ENCODE measurements at regions not wholly inside any gene's neighbourhood (a gene's known extent, or its start where the extent isn't known, plus 50 kb on each side); places are given as distances from the start of the nearest gene placed in this dataset.
"Not testable (repeated sequence)": the region's sequence is repeated elsewhere in the genome, so short reads cannot be mapped to it uniquely, and the experiment has no call there.

DNA sequence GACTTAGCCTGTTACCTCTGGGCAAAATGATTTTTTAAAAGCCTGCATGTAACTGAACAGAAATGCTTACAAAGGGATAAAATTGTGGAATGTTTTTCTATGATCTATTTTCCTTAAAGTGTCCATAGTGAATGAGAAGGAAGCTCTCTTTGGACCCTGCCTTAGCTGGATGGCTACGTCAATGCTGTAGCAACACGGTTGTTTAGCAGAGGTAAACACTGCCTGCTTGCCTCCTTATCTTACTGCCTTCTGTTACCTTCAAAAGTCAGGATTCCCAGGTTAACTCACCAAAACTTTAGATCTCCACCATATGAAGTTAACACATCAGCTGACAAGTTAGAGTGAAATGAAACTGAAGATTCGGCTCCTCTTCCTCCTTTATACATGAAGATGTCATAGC lies 402.6 kb downstream of the SAMD5 start:
- no peak for DNase-seq (ENCODE audit: low spot score)

DNA sequence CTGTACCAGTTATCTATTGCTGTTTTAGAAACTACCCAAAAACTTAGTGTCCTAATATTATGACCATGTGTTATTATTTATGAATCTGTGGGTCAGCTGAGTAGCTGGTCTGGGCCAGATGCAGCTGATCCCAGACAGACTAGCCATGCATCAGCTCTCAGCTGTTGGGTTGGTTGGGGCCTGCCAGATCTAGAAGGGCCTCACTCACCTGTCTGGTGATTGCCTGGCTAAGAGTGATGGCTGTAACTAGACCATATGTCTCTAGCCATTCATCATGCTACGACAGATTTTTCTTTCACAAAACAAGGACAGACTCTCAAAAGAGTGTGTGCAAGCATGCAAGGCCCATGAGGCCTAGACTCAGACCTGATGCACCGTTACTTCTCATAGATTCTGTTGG lies 403.2 kb downstream of the SAMD5 start:
- no peak for DNase-seq (ENCODE audit: low spot score)

DNA sequence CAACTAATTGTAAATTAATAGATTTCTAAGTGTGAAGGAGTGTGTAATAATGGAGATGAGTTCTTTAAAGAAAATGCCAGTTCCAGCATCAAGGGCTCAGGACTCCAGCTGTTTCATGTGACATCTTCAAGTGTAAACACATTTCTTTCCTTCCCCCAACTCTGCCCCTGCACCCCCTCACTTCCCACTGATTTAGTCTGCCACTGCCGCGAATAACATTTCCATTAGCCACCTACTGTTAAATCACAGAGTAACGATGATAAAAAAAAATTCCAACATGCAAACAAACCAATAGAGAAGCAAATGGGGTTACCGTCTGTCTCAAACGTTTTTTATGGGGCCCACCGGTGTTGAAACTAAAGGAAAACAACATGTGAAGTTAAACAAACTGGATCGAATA lies 414.3 kb downstream of the SAMD5 start:
- no peak for DNase-seq (ENCODE audit: low spot score)

DNA sequence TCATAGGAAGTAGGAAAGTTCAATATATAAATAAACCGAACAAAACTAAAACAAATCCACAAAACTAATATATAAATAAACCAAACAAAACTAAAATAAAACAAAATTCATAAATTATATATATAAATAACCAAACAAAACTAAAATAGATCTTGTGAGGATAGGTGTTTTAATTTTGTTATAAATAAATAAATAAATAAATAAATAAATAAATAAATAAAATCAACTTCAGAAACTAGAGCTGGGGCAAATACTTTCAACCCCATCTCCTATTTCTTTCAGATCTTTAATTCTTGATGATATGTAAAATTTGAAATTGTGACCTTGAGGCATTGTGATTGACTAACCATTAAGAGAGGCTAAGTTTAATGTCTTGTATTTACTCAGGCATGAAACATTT lies 416.1 kb downstream of the SAMD5 start:
- DNase-seq (ENCODE audit: low spot score), result no peak

DNA sequence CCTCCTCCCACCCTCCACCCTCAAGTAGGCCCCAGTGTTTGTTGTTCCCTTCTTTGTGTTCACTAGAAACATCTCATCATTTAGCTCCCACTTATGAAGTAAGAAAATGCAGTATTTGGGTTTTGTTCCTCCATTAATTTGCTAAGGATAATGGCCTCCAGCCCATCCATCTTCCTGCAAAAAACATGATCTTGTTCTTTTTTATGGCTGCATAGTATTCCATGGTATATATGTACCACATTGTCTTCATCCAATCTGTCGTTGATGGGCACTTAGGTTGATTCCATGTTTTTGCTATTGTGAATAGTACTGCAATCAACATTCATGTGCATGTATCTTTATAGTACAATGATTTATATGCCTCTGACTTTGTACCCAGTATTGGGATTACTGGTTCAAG lies 416.8 kb upstream of the SASH1 start:
- no peak for DNase-seq (ENCODE audit: low spot score)

DNA sequence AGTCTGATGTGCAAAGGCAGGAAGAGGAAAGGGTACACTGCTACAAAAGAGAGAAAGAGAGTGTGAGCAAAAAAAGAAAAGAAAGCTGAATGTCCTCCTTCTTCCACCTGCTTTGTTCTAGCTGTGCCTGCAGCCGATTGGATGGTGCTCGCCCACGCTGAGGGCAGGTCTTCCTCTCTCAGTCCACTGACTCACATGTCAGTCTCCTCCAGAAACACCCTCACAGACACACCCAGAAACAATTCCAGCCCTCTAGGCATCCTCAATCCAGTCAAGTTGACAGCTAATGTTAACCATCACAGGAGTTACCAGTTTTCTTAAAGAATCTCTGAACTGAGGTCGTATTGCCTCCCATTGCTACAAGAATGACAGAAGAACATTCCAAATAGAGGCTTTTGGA lies 411.9 kb upstream of the SASH1 start:
- DNase-seq (ENCODE audit: low spot score), result peak; percentile 30

DNA sequence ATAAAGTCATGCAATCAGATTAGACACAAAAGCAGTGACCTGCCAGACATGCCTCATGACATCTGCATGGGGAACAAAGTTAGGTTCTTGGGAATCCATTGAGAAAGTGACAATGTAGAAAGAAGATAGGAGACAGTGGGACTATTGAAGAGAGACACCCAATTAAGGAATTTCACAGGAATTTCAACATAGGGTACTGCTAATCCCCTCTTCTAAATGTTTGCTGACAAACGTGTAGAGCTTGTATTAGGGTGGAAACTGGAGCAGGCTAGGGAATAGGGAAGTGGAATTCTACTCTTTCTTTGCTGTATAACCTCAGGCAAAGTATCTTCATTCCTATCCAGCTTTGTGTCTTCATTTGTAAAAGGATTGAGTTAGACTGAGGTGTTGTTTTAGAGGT lies 409.4 kb upstream of the SASH1 start:
- no peak for DNase-seq (ENCODE audit: low spot score)

DNA sequence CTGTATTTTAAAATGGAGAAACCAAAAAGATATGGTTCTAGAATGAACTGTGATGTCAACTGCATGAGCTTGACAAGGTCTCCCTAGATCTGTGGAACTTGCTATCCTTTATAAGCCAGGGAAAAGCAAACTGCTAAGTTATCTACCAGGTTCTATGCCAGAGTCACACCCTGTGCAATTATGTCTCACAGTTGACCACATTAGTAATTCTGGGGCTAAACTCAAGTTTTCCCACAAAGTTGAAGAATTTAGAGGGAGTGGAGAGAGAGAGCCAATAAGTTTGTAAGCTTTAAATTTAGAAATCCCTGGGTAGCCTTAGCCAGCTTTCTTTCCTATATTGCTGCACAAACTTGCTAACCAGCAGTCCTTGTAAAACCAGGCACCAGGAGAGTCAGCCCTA lies 407.0 kb upstream of the SASH1 start:
- no peak for DNase-seq (ENCODE audit: low spot score)

DNA sequence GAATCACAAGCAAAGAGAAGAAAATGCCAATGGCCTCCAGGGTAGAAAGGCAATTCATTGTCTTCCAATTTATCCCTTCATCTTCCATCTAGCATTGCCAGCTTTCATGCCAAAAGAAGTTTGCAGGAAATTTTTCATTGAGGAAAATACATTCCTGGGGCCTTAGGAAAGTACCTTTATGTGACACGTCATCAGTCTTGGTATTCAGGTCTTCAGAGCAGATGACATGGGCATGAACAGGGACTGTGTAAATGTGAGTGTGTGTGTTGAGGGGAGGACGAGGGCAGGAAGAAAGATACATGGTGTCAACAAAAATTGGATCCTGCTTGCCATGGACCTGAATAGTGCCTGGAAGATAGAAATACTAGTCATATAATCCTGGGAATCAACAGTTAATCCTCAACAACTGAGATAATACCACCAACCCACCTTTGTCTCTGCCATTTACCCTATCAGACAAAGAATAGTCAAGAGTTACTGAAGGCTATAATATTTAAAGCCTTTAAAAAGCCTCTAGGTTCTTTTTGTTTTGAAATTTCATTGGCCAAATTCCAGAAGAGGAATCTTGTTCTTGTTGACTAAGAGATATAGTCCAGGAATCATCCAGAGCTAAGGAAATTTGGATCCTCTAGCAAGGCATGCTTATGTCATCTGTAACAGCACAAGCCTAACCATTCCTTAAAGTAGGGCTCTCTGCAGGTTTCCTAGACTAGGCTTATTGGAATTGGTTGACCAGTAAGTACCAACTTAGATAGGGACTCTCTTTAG lies 405.8 kb upstream of the SASH1 start:
- DNase-seq (ENCODE audit: low spot score), result no peak

DNA sequence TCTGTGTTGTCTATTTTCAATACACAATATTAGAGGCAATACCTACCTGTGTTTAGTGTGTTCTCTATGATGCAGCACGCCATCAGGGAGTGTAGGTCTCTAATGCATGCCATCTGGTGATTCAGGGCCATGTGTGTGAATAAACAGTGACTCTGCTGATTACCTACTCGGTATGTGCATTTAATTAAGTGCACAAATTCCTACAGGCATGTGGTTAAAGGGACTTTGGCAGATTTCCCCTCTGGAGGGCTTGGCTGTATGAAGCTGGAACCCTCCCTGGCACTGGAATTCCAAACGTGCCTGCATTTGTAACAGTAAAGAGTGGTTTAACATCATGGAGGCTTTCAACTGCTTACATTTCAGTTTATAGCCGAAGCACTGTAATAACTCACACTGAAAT lies 401.5 kb upstream of the SASH1 start:
- peak; percentile 38 for DNase-seq (ENCODE audit: low spot score)

DNA sequence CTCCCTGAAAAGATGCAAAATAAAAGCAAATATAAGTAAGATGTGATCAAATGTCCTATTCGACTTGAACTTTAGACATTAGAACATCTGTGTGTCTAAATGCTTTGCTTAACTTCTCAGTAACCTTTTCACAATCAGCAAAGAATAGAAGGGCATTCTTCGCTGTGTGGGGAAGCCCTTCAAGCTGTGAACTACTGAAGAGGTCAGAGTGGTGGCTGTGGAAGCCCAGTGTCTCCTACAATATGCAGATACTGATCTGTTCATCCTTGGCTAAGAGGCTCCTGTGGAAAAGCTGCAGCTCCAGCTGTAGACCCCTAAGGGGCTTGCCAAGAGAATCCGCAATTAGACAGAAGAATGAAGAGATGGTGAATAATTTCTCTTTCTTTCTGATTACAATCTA lies 400.3 kb upstream of the SASH1 start:
- no peak for DNase-seq (ENCODE audit: low spot score)

DNA sequence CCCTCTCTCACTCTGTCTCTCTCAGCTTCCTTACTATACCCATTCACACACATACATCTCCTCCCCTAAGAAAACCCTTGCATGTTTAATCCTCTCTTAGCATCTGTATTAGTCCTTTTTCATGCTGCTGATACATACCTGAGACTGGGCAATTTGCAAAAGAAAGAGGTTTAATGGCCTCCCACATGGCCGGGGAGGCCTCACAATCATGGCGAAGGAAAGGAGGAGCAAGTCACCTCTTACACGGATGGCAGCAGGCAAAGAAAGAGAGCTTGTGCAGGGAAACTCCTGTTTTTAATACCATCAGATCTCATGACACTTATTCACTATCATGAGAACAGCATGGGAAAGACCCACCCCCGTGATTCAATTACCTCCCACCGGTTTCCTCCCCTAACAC lies 398.5 kb upstream of the SASH1 start:
- no peak for DNase-seq (ENCODE audit: low spot score)

DNA sequence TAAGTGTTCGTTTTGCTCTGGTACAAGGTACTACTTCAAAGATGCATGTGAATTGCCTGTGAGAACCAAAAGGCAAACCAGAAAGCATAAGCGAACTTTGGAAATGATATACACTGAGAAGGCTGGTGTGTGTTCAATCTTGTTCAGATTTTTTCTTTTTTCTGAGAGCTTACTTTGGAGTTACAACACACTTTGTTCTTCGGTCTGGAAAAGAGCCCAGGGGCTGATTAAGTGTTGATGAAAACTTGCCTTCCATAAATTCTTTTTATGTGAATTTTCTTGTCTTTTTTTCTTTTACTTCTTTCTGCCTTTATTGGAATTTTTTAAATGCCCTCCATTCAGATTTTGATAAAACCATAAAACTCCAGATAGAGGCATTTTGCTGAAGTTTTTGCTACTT lies 395.1 kb upstream of the SASH1 start:
- no peak for DNase-seq (ENCODE audit: low spot score)

DNA sequence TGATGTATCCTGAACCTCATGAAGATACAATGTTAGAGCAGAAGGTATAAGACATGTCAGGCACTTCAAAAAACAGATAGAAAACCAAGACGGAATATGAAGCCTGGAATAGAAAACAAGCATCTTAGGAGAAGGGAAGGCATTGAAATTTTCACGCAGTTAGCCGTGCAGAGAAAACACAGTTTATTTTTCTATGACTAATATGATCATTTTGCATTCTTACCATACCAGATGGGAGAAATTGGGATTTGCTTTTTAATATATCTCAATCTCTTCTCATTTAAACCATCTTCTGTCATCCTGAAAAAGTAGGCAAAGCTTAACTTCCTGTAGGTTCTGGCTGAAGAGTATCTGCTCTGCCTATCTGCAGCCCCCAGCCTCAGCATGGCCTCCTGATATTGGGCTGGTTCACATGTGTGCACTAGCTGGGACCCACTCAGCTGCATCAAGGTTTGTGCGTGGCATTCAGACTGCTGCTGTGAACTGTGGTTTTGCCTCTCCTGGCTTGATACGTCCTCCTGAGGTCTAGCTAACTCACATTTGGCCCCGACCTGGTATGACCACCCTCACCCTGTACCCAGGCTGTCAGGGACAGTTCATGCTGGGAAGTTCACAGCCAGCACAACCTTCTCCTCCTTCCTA lies 392.5 kb upstream of the SASH1 start:
- no peak for DNase-seq (ENCODE audit: low spot score)

DNA sequence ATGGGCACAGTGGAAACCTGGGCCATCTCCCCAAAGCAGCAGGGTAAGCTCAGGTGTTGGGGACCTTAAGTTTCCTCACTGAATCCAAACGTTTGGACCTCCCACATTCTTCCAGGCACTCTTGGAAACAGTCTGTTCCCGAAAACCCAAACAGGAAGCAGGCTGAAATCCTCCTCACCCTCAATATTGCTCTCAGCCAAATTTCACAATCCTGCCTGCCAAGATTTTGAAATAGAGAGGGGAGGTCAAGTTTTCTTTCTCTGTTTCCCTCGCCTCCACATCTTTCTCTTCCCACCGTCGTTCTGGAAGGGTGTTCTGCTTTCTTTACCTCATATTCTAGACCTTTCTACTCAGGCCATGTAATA lies 392.0 kb upstream of the SASH1 start:
- DNase-seq (ENCODE audit: low spot score), result no peak

DNA sequence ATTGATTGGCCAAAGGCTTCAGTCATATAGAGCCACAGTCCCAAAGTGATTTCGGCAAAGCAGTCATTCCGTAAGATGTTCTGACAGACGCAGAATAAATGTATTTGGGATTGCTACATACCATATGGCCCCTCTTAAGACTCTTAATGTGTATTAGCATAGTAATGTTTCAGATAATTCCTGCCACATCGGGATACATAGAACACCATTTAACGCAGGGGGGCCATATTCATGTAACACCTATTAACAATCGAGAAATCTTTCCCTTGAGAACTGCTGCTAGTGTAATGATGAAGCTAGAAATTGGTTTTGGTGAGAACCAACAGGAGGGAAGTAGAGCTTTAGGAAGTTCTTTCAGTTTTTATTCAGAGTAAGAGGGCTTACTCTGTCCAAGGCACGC lies 390.9 kb upstream of the SASH1 start:
- DNase-seq (ENCODE audit: low spot score), result no peak

DNA sequence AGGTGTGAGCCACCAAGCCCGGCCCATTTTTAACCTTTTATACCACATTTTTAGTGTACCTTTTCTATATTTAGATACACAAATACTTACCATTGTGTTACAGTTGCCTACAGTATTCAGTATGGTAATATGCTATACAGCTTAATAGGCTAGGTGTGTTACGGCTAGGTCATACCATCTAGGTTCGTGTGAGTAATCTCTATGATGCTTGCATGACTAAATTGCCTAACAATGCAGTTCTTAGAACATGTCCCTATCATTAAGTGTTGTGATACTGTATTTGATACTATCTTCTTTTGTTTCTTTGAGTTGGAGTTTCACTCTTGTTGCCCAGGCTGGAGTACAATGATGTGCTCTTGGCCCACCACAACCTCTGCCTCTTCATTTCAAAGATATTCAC lies 387.7 kb upstream of the SASH1 start:
- DNase-seq (ENCODE audit: low spot score), result no peak

DNA sequence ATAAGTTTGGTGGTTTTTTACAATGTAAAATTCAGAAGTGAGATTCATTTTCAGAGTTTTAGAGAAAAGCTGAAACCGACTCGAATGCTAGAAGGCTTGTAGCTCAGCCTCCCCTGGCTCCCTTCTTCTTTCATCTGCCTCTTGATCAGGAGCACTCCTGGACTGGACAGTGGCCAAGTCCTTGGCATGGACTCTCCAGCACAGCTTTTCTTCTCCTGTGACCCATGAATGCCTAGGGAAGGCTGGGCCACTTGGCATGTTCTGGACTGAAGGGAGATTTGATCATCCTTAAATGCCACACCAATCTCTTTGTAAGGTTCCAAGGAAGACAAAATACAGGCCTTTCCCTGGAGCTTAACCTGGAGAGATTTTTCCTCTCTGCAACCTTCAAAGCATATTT lies 384.0 kb upstream of the SASH1 start:
- no peak for DNase-seq (ENCODE audit: low spot score)

DNA sequence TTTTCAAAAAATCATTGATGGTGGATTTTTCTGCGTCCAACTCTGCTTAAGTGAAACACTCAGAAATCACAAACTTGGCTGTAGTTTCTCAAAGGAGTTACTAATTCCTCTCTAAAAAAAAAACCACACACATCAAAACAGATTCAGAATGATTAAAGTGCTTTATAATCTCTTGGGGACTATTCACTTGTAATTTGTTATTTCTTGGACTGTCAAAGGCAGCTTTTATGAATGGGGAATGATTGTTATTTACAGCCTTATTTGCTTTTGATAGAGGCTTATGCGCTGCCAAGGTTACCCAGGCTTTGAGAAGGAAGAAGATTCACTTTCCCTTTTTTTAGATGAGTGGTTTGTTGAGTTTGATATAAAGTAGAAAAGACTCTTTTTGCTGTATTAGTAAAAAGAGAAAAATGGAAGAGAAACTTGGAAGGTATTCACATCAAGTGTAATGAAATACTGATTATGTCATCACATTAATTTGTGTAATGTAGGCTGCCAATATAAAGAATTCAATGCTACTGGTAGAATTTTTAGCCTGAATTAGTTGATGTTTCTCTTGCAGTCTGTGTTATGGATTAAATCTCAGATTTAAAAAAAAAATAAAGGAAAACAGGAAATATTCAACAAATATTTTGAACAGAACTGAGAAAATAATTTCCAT lies 381.0 kb upstream of the SASH1 start:
- DNase-seq (ENCODE audit: low spot score), result no peak

DNA sequence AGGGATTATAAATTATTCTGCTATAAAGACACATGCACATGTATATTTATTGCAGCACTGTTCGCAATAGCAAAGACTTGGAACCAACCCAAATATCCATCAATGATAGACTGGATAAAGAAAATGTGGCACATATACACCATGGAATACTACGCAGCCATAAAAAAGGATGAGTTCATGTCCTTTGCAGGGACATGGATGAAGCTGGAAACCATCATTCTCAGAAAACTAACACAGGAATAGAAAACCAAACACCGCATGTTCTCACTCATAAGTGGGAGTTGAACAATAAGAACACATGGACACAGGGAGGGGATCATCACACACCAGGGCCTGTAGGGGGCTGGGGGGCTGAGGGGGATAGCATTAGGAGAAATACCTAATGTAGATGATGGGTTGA lies 377.2 kb upstream of the SASH1 start:
- not testable (repeated sequence) for DNase-seq (ENCODE audit: low spot score)

DNA sequence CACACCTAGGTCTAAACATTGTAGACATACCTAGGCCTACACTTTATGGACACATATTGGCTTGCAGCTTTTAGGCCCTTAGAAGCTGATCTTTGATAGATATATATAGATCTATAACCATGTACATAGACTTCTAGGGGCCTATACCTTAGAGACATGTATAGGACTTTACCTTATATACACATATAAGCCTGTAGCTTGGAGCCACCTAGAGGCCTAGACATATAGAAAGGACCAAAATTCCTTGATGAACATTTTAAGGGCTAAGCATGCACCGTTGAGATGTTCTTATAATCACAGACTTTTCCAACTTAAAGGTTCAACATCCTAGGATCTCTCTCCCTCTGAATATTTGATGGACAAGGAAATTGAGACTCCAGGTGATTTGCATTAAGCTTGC lies 371.7 kb upstream of the SASH1 start:
- peak; percentile 14 for DNase-seq (ENCODE audit: low spot score)

DNA sequence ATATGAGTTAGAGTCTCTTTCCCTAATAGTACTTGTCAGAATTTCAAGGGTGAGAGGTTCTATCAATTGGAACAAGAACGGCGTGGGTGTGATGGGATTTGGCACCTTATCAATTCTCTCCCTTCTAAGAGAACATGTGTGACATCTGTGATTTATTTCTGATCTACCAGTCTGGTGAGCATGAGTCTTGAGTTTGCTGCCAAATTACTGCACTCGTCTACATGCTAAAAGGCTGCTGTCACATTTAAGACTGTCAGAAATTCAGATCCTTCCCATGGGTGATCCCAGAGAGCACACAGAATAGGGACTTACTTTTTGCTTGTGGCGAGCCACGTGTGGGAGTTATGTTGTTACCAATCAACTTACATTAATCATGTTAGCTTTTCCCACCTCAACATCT lies 370.2 kb upstream of the SASH1 start:
- no peak for DNase-seq (ENCODE audit: low spot score)

DNA sequence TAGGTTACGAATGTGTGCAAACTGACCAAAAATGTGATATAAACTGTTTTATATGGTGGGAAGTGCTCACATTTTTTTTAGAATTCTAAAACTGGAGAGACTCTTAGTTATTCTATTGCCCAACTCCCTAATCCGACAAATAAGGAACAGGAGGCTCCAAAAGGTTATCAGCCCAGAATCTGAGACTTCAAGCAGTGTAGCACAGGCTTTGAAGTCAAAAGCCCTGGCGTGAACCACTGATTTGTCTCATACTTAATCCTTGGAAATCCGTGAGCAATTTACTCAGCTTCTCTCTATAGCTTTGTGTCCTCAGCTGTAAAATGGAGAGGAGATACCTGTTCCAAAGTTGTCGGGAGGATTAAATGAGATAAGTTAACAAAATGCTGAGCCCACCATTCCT lies 368.8 kb upstream of the SASH1 start:
- no peak for DNase-seq (ENCODE audit: low spot score)

DNA sequence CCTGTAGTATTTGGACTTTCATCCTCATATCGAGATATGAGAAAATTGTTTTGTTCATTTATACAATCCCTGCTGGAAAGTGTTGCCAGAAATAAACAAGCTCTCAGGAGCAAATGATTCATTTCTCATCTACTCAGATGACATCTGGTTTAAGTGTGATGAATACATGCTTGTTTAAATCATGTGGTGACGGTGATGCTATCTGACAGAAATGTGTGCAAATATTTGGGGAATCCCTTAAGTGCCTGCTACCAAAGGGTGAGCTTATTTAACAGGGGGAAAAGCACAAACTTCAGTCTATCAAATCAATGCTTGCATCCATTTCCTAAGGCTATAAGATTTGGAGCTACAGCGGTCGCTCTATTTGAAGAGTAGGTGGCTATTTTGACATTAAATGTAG lies 368.3 kb upstream of the SASH1 start:
- DNase-seq (ENCODE audit: low spot score), result peak; percentile 3

All from SW480 (cell line).